Stomach (tissue), 8 donors: ENCODE measurements at regions not wholly inside any gene's neighbourhood (a gene's known extent, or its start where the extent isn't known, plus 50 kb on each side); places are given as distances from the start of the nearest gene placed in this dataset.

Source experiments
- DNase-seq, 2 donors: peaks; one replicate each; pipeline versions ENCODE4 v3.0.0 to v3.0.0-alpha.2; 2013 to 2019
- H3K27ac ChIP-seq, 5 donors: fragments of 200-600 bp in 4 of 5; sonication (generic) in 4 of 5; one replicate each; pipeline ENCODE4 v1.5.1; 2013 to 2019; ENCODE audit warnings: mild to moderate bottlenecking in 1 of 5, moderate library complexity in 1 of 5
- H3K27me3 ChIP-seq, 3 donors: fragments of 200-600 bp; sonication (generic); one replicate each; pipeline ENCODE4 v1.5.1; 2017 to 2019; ENCODE audit warnings: mixed run types in 1 of 3
- H3K36me3 ChIP-seq, 4 donors: fragments of 200-600 bp; sonication (generic); 1 replicate in 3 of 4; 2 replicates in 1 of 4; pipeline ENCODE4 v1.5.1; 2016 to 2019
- H3K4me1 ChIP-seq, 4 donors: fragments of 200-600 bp; sonication (generic); one replicate each; pipeline ENCODE4 v1.5.1; 2016 to 2019
- H3K4me3 ChIP-seq, 4 donors: fragments of 200-600 bp; sonication (generic) in 3 of 4; one replicate each; pipeline ENCODE4 v1.5.1; 2016 to 2019; ENCODE audit warnings: mild to moderate bottlenecking in 1 of 4
- H3K9me3 ChIP-seq, 4 donors: fragments of 200-600 bp; sonication (generic); one replicate each; pipeline ENCODE4 v1.5.1; 2016 to 2019
- EP300 ChIP-seq: sonication (generic); formaldehyde crosslinking; IDR thresholded peaks from one replicate; pipeline ENCODE4 v1.6.1; 2017; ENCODE audit warnings: antibody characterized with exemption
- POLR2A ChIP-seq, 4 donors: fragments of 450-650 bp; IDR thresholded peaks; one replicate each; pipeline ENCODE4 v1.6.1; 2016; ENCODE audit warnings: antibody characterized with exemption in 4 of 4, control low read depth in 2 of 4, mild to moderate bottlenecking in 1 of 4, moderate library complexity in 1 of 4
- POLR2AphosphoS5 ChIP-seq, 3 donors: sonication (generic); formaldehyde crosslinking; IDR thresholded peaks; one replicate each; pipeline ENCODE4 v1.6.1; 2016; ENCODE audit warnings: antibody characterized with exemption in 3 of 3
- WGBS, 5 donors: extraction: QIAGEN DNeasy Blood & Tissue Kit in 3 of 5; methylation state at CpG; one replicate each; pipeline versions ENCODE4 v1.1.5 to v1.1.7; 2013 to 2018; 5-methylcytosine and 5-hydroxymethylcytosine counted together
- intact Hi-C: fragments of 100-400 bp; cut with DNase I; formaldehyde crosslinking; loops from one replicate; pipeline ENCODE4 v1.15.1; 2023; ENCODE audit warnings: low total_unique reads
- TF ChIP-seq, protein P1 (sequence below), 7 experiments: fragments of 450-650 bp in 4 of 7; fragments of 200-600 bp in 3 of 7; sonication (generic) in 3 of 7; IDR thresholded peaks; one replicate each; pipeline ENCODE4 v1.5.1; 2016 to 2019; ENCODE audit warnings: antibody characterized with exemption in 7 of 7, control low read depth in 2 of 7, mild to moderate bottlenecking in 1 of 7
- donor health status: healthy with polysubstance abuse.
- donor health status: Bipolar disorder and iron deficiency.
- donor health status: healthy.

DNA sequence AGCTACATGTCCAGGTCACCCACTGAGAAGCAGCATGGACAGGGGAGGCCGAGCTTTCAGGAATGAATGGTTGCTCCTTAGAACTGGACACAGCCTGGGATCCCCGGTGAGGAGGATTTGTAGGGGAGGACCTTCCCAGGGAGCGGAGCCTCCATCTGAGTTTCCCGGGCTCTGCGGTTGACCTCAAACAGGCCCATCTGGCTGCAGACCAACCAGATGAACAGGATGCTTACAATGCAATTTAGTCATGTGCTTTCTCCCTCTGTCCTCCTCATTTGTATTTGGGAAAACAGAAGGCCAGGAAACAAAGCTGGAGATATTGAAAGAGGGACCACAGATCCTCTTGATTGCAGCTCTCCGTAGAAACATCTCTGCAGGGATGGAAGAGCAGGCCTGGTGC, 104.8 kb downstream of the EMX2 start:
- H3K27ac ChIP-seq: no peak overlapping the region
- no peak for TF ChIP-seq EP300
- TF ChIP-seq POLR2AphosphoS5 (IDR thresholded peaks at IDR 0.05): no peak
- TF ChIP-seq POLR2A (IDR thresholded peaks at IDR 0.05): no peak
- TF ChIP-seq, protein P1, sequence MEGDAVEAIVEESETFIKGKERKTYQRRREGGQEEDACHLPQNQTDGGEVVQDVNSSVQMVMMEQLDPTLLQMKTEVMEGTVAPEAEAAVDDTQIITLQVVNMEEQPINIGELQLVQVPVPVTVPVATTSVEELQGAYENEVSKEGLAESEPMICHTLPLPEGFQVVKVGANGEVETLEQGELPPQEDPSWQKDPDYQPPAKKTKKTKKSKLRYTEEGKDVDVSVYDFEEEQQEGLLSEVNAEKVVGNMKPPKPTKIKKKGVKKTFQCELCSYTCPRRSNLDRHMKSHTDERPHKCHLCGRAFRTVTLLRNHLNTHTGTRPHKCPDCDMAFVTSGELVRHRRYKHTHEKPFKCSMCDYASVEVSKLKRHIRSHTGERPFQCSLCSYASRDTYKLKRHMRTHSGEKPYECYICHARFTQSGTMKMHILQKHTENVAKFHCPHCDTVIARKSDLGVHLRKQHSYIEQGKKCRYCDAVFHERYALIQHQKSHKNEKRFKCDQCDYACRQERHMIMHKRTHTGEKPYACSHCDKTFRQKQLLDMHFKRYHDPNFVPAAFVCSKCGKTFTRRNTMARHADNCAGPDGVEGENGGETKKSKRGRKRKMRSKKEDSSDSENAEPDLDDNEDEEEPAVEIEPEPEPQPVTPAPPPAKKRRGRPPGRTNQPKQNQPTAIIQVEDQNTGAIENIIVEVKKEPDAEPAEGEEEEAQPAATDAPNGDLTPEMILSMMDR (IDR thresholded peaks at IDR 0.05): no peak
- H3K36me3 ChIP-seq: no peaks in the 10 kb centered on the region
- intact Hi-C loops: no loop called here
- H3K27me3 ChIP-seq: peaks cover 0 to 10% (median 0%) of the 10 kb centered on the region in 3 donors
- H3K9me3 ChIP-seq: peaks cover 0 to 14% (median 0%) of the 10 kb centered on the region in 4 donors
- DNase-seq: no peak
- WGBS, 5 donors: 55 to 75% (median 60%) methylated on average over 5 to 6 of the region's 6 CpGs
- no peaks in the 10 kb centered on the region for H3K4me1 ChIP-seq
- no peak overlapping the region for H3K4me3 ChIP-seq

DNA sequence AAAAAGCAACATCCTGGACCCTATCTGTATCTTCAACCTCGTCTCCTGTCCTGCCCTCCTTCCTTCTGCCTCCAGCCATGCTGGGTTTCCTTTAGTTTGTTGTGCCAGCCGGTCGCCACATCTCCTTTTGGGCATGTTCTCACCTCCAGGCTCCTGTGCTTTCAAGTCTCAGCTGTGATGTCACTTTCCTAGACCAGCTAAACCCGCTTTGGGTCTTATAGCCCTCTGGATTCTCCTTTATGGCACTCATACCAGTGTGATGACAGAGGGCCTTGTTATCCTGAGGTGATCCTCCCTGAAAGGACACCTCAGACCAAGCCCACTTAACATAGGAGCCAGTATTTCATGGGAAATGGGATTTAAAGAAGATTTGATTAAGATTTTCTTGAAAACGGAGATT, 108.6 kb downstream of the EMX2 start:
- Histone ChIP-seq H3K36me3 (no peaks in the 10 kb centered on the region), H3K27ac (no peak overlapping the region), H3K4me1 (no peaks in the 10 kb centered on the region), H3K4me3 (no peak overlapping the region), H3K27me3 (peaks cover 0 to 3% (median 0%) of the 10 kb centered on the region in 3 donors), H3K9me3 (peaks cover 0 to 34% (median 20%) of the 10 kb centered on the region in 4 donors)
- 81 to 91% (median 88%) methylated on average over 5 of the region's 5 CpGs for WGBS, 5 donors
- no peak for DNase-seq
- TF ChIP-seq EP300: no peak
- TF ChIP-seq, protein P1 (IDR thresholded peaks at IDR 0.05): no peak
- no peak for TF ChIP-seq POLR2A (IDR thresholded peaks at IDR 0.05)
- TF ChIP-seq POLR2AphosphoS5 (IDR thresholded peaks at IDR 0.05): no peak
- intact Hi-C loops: no loop called here

DNA sequence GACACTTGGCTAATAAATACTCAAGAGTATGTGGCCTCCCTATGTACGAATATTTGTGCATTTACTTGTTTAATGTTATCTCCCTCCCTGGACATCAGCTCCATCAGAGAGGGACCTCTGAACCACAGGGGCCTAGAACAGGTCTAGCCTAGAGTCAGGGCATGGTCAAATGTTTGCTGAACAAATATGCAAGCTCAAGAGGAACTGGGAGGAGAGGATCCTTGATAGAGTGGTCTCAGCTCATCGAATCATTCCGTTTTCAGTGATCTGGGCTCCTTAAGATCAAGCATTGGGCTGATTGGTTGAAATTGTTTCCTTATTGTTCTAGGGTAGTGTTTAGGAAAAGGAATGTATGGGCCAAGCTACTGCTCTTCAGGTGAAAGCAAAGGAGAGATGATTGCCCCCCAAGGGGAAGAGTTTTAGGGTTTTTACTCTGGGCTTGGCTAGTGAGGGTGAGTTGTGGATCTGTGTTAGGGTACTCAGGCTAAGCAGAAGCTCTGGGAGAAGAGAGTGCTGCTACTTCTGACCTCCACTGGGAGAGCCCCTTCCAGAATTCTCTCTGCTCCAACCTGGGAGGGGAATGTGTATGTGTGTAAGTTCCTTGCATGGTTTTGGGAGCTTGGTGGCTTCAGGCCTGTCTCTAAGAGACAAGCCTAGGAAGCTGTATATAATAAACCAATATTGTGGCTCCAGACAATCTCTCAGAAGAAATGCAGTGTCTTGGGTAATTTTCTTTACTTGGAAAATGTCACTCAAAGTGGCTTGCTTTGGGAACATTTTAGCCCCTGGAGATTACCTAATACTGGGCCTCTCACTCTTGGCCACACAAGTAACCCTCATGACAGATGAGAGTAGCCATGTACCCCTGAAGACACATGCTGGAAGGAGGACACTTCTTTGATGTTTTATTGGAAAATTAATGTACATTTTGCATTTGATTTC, 110.0 kb downstream of the EMX2 start:
- peaks cover 0 to 3% (median 0%) of the 10 kb centered on the region in 3 donors for H3K27me3 ChIP-seq
- peaks cover 0 to 34% (median 20%) of the 10 kb centered on the region in 4 donors for H3K9me3 ChIP-seq
- H3K36me3 ChIP-seq: no peaks in the 10 kb centered on the region
- no peak for DNase-seq
- no peaks in the 10 kb centered on the region for H3K4me1 ChIP-seq
- 62 to 72% (median 67%) methylated on average over 3 of the region's 3 CpGs for WGBS, 5 donors
- TF ChIP-seq POLR2AphosphoS5 (IDR thresholded peaks at IDR 0.05) (no peak), EP300 (no peak), POLR2A (IDR thresholded peaks at IDR 0.05) (no peak)
- TF ChIP-seq, protein P1 (IDR thresholded peaks at IDR 0.05): no peak
- intact Hi-C loops: no loop called here
- H3K27ac ChIP-seq: no peak overlapping the region
- H3K4me3 ChIP-seq: no peak overlapping the region

DNA sequence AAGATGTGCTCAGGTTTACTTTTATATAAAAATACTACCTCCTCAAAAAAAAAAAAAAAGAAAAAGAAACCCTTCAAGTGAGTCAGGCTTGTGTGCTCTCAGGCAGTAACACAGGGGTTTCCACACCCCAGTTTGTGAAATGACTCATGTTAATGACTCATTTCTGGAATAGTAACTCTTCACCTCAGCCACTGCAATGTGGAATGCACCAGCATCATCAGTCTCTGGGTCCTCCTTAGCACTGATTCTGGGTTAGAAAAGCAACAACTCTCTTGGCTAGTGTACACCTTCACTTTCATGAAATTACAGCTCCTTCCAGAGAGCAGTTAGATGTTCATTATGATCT, 110.6 kb downstream of the EMX2 start:
- Histone ChIP-seq H3K27ac (no peak overlapping the region), H3K27me3 (peaks cover 0 to 3% (median 0%) of the 10 kb centered on the region in 3 donors), H3K36me3 (no peaks in the 10 kb centered on the region), H3K9me3 (peaks cover 0 to 34% (median 20%) of the 10 kb centered on the region in 4 donors), H3K4me1 (no peaks in the 10 kb centered on the region), H3K4me3 (no peak overlapping the region)
- peak in 1 of 2 donors; percentile 61 for DNase-seq
- TF ChIP-seq POLR2AphosphoS5 (IDR thresholded peaks at IDR 0.05) (no peak), POLR2A (IDR thresholded peaks at IDR 0.05) (no peak), EP300 (no peak)
- TF ChIP-seq, protein P1 (IDR thresholded peaks at IDR 0.05): no peak
- intact Hi-C loops: no loop called here
